Naive B cell (primary cell): ENCODE measurements at regions not wholly inside any gene's neighbourhood (a gene's known extent, or its start where the extent isn't known, plus 50 kb on each side); places are given as distances from the start of the nearest gene placed in this dataset.
"Not testable (repeated sequence)": the region's sequence is repeated elsewhere in the genome, so short reads cannot be mapped to it uniquely, and the experiment has no call there.

Experiments used
- ATAC-seq, 2 donors: fragments of 150-1000 bp; cut with Tn5 transposase; 2 replicates each; pipeline ENCODE4 v1.10.0; 2021; ENCODE audit warnings: low read depth in 2 of 2, mild to moderate bottlenecking in 2 of 2, moderate library complexity in 2 of 2
- DNase-seq: peaks from one replicate; pipeline ENCODE4 v3.0.0; 2022
- H3K27ac Mint-ChIP-seq, 6 donors: one replicate each; pipeline ENCODE4 v1.8.0; 2020 to 2022; ENCODE audit warnings: mild to moderate bottlenecking in 6 of 6, mixed read lengths in 6 of 6, moderate library complexity in 5 of 6, inconsistent platforms in 2 of 6
- H3K27me3 Mint-ChIP-seq, 3 donors: one replicate each; pipeline ENCODE4 v1.8.0; 2021 to 2022; ENCODE audit warnings: mixed read lengths in 3 of 3, mild to moderate bottlenecking in 1 of 3
- H3K36me3 Mint-ChIP-seq, 2 donors: one replicate each; pipeline ENCODE4 v1.8.0; 2020 to 2022; ENCODE audit warnings: mixed read lengths in 2 of 2, inconsistent platforms in 1 of 2, mild to moderate bottlenecking in 1 of 2
- H3K4me1 Mint-ChIP-seq, 3 donors: one replicate each; pipeline ENCODE4 v1.8.0; 2020 to 2022; ENCODE audit warnings: mixed read lengths in 3 of 3, inconsistent platforms in 1 of 3, mild to moderate bottlenecking in 1 of 3, moderate library complexity in 1 of 3
- H3K4me3 Mint-ChIP-seq, 8 donors: one replicate each; pipeline ENCODE4 v1.8.0; 2020 to 2022; ENCODE audit warnings: mild to moderate bottlenecking in 8 of 8, mixed read lengths in 8 of 8, moderate library complexity in 8 of 8, inconsistent platforms in 2 of 8
- H3K9me3 Mint-ChIP-seq, 7 donors: one replicate each; pipeline ENCODE4 v1.8.0; 2020 to 2022; ENCODE audit warnings: mixed read lengths in 7 of 7, mild to moderate bottlenecking in 5 of 7, inconsistent platforms in 2 of 7, moderate library complexity in 1 of 7

GRCh38 chr2:111238296-111238695 is 117.6 kb downstream of the BCL2L11 start:
- ATAC-seq (no peak), DNase-seq (no peak)
- Mint-ChIP-seq H3K27me3 (peaks cover 0 to 7% (median 0%) of the 10 kb centered on the region in 3 donors), H3K27ac (peak overlapping the region in 1 of 6 donors; percentile 5), H3K4me3 (no peak overlapping the region), H3K9me3 (peaks cover 0 to 5% (median 0%) of the 10 kb centered on the region in 7 donors), H3K4me1 (no peaks in the 10 kb centered on the region), H3K36me3 (no peaks in the 10 kb centered on the region)

- H3K36me3 Mint-ChIP-seq: no peaks in the 10 kb centered on the region
- H3K27ac Mint-ChIP-seq: peak overlapping the region in 1 of 6 donors; percentile 65
- H3K9me3 Mint-ChIP-seq: no peaks in the 10 kb centered on the region
- ATAC-seq: peak in 1 of 2 donors; percentile 51
- DNase-seq: no peak
- H3K27me3 Mint-ChIP-seq: no peaks in the 10 kb centered on the region
- no peaks in the 10 kb centered on the region for H3K4me1 Mint-ChIP-seq
- no peak overlapping the region for H3K4me3 Mint-ChIP-seq
These were observed 118.4 kb downstream of the BCL2L11 start for GRCh38 chr2:111239107-111239506.

- Mint-ChIP-seq H3K27ac (no peak overlapping the region), H3K36me3 (no peaks in the 10 kb centered on the region), H3K27me3 (no peaks in the 10 kb centered on the region), H3K4me3 (no peak overlapping the region), H3K9me3 (no peaks in the 10 kb centered on the region), H3K4me1 (no peaks in the 10 kb centered on the region)
- ATAC-seq (no peak), DNase-seq (no peak)
These were observed 119.0 kb downstream of the BCL2L11 start for GRCh38 chr2:111239581-111240249.

- Mint-ChIP-seq H3K27me3 (no peaks in the 10 kb centered on the region), H3K27ac (no peak overlapping the region), H3K9me3 (no peaks in the 10 kb centered on the region), H3K36me3 (no peaks in the 10 kb centered on the region), H3K4me3 (no peak overlapping the region), H3K4me1 (no peaks in the 10 kb centered on the region)
- ATAC-seq (no peak), DNase-seq (no peak)
These were observed 122.6 kb downstream of the BCL2L11 start for GRCh38 chr2:111243295-111243694.

GRCh38 chr2:111244864-111245263 is 124.2 kb downstream of the BCL2L11 start:
- no peaks in the 10 kb centered on the region for H3K36me3 Mint-ChIP-seq
- H3K27me3 Mint-ChIP-seq: no peaks in the 10 kb centered on the region
- no peak overlapping the region for H3K27ac Mint-ChIP-seq
- no peak overlapping the region for H3K4me3 Mint-ChIP-seq
- ATAC-seq: no peak
- no peak for DNase-seq
- H3K4me1 Mint-ChIP-seq: no peaks in the 10 kb centered on the region
- no peaks in the 10 kb centered on the region for H3K9me3 Mint-ChIP-seq

- H3K4me1 Mint-ChIP-seq: no peaks in the 10 kb centered on the region
- DNase-seq (no peak), ATAC-seq (no peak)
- no peak overlapping the region for H3K4me3 Mint-ChIP-seq
- H3K9me3 Mint-ChIP-seq: peaks cover 0 to 7% (median 4%) of the 10 kb centered on the region in 7 donors
- no peak overlapping the region for H3K27ac Mint-ChIP-seq
- H3K27me3 Mint-ChIP-seq: no peaks in the 10 kb centered on the region
- no peaks in the 10 kb centered on the region for H3K36me3 Mint-ChIP-seq
These were observed 125.9 kb downstream of the BCL2L11 start for GRCh38 chr2:111246620-111247061.

GRCh38 chr2:111247491-111247890 is 126.8 kb downstream of the BCL2L11 start:
- no peaks in the 10 kb centered on the region for H3K36me3 Mint-ChIP-seq
- no peak overlapping the region for H3K4me3 Mint-ChIP-seq
- H3K9me3 Mint-ChIP-seq: peaks cover 0 to 11% (median 4%) of the 10 kb centered on the region in 7 donors
- no peak overlapping the region for H3K27ac Mint-ChIP-seq
- no peaks in the 10 kb centered on the region for H3K27me3 Mint-ChIP-seq
- ATAC-seq: no peak
- DNase-seq: no peak
- H3K4me1 Mint-ChIP-seq: no peaks in the 10 kb centered on the region

- peaks cover 0 to 11% (median 4%) of the 10 kb centered on the region in 7 donors for H3K9me3 Mint-ChIP-seq
- no peaks in the 10 kb centered on the region for H3K36me3 Mint-ChIP-seq
- no peaks in the 10 kb centered on the region for H3K4me1 Mint-ChIP-seq
- no peak overlapping the region for H3K27ac Mint-ChIP-seq
- H3K4me3 Mint-ChIP-seq: no peak overlapping the region
- ATAC-seq: no peak
- H3K27me3 Mint-ChIP-seq: no peaks in the 10 kb centered on the region
- DNase-seq: no peak
These were observed 129.1 kb downstream of the BCL2L11 start for GRCh38 chr2:111249806-111250205.

GRCh38 chr2:111250448-111251030 is 129.8 kb downstream of the BCL2L11 start:
- no peak overlapping the region for H3K4me3 Mint-ChIP-seq
- H3K36me3 Mint-ChIP-seq: no peaks in the 10 kb centered on the region
- no peaks in the 10 kb centered on the region for H3K27me3 Mint-ChIP-seq
- peak overlapping the region in 3 of 6 donors; percentile 11 to 41 (median 25) for H3K27ac Mint-ChIP-seq
- DNase-seq (no peak), ATAC-seq (no peak)
- H3K4me1 Mint-ChIP-seq: no peaks in the 10 kb centered on the region
- peaks cover 0 to 11% (median 4%) of the 10 kb centered on the region in 7 donors for H3K9me3 Mint-ChIP-seq

GRCh38 chr2:111251711-111252110 is 131.0 kb downstream of the BCL2L11 start:
- Mint-ChIP-seq H3K9me3 (peaks cover 0 to 11% (median 4%) of the 10 kb centered on the region in 7 donors), H3K4me3 (peak overlapping the region in 2 of 8 donors; percentile 13 to 33), H3K36me3 (no peaks in the 10 kb centered on the region), H3K4me1 (no peaks in the 10 kb centered on the region), H3K27ac (peak overlapping the region in 5 of 6 donors; percentile 20 to 63 (median 55)), H3K27me3 (no peaks in the 10 kb centered on the region)
- no peak for ATAC-seq
- no peak for DNase-seq

GRCh38 chr2:111252436-111252835 is 131.7 kb downstream of the BCL2L11 start:
- Mint-ChIP-seq H3K4me3 (no peak overlapping the region), H3K36me3 (no peaks in the 10 kb centered on the region), H3K27ac (peak overlapping the region in 1 of 6 donors; percentile 8), H3K9me3 (peaks cover 0 to 11% (median 4%) of the 10 kb centered on the region in 7 donors), H3K27me3 (no peaks in the 10 kb centered on the region), H3K4me1 (no peaks in the 10 kb centered on the region)
- ATAC-seq (no peak), DNase-seq (no peak)

- DNase-seq, H3K4me1 Mint-ChIP-seq, H3K27me3 Mint-ChIP-seq, ATAC-seq, H3K27ac Mint-ChIP-seq, H3K4me3 Mint-ChIP-seq, H3K36me3 Mint-ChIP-seq: not testable (repeated sequence)
- peaks cover 0 to 14% (median 4%) of the 10 kb centered on the region in 7 donors for H3K9me3 Mint-ChIP-seq
These were observed 134.2 kb downstream of the BCL2L11 start for GRCh38 chr2:111254916-111255315.

- not testable (repeated sequence) for H3K27ac Mint-ChIP-seq, H3K4me3 Mint-ChIP-seq, DNase-seq, H3K27me3 Mint-ChIP-seq, ATAC-seq, H3K4me1 Mint-ChIP-seq, H3K36me3 Mint-ChIP-seq, H3K9me3 Mint-ChIP-seq
These were observed 135.9 kb downstream of the BCL2L11 start for GRCh38 chr2:111256628-111257027.

GRCh38 chr2:111257607-111258006 is 136.9 kb downstream of the BCL2L11 start:
- H3K4me1 Mint-ChIP-seq, H3K9me3 Mint-ChIP-seq, H3K36me3 Mint-ChIP-seq, H3K27me3 Mint-ChIP-seq, H3K27ac Mint-ChIP-seq, ATAC-seq, H3K4me3 Mint-ChIP-seq, DNase-seq: not testable (repeated sequence)
